Embryonic facial prominence (tissue), 1 donor: ENCODE measurements at regions not wholly inside any gene's neighbourhood (a gene's known extent, or its start where the extent isn't known, plus 50 kb on each side); places are given as distances from the start of the nearest gene placed in this dataset.
"Not testable (repeated sequence)": the region's sequence is repeated elsewhere in the genome, so short reads cannot be mapped to it uniquely, and the experiment has no call there.

ENCODE experiments used
- DNase-seq: peaks from one replicate; pipeline ENCODE4 v3.0.0-alpha.2; 2016; ENCODE audit errors: extremely low spot score

- no peak for DNase-seq
Observed at GRCh38 chr13:63843766-63844699, 2428.4 kb upstream of the PCDH20 start.

DNA sequence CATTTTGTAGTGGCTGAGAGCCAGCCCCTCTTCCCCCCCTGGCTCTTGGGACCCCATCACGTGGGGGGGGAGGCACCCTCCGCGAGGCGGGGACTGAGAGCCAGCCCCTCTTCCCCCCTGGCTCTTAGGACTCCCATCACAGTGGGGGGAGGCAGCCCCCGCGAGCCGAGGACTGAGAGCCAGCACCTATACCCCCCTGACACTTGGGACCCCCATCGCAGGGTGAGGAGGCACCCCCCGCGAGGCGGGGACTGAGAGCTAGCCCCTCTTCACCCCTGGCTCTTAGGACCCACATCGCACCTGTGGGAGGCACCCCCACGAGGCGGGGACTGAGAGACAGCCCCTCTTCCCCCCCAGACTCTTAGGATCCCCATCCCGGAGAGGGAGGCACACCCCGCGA is 2426.5 kb upstream of the PCDH20 start:
- DNase-seq = no peak

DNA sequence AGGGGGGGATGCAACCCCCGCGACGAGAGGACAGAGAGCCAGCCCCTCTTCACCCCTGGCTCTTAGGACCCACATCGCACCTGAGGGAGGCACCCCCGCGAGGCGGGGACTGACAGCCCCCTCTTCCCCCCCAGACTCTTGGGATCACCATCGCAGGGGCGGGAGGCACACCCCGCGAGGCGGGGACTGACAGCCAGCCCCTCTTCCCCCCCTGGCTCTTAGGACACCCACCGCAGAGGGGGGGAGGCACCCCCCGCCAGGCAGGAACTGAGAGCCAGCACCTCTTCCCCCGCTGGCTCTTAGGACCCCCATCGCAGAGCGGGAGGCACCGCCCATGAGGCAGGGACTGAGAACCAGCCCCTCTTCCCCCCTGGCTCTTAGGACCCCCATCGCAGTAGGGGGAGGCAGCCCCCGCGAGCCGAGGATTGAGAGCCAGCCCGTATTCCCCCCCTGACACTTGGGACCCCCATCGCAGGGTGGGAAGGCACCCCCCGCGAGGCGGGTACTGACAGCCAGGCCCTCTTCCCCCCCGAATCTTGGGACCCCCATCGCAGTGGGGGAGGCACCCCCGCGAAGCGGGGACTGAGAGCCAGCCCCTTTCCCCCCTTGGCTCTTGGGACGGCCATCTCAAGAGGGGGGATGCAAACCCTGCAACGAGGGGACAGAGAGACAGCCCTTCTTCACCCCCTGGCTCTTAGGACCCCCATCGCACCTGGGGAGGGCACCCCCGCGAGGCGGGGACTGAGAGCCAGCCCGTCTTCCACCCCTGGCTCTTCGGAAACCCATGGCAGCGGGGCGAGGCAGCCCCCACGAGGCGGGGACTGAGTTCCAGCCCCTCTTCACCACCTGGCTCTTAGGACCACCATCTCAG is 2425.1 kb upstream of the PCDH20 start:
- no peak for DNase-seq

GRCh38 chr13:63838366-63839110 is 2422.9 kb upstream of the PCDH20 start:
- no peak for DNase-seq

DNA sequence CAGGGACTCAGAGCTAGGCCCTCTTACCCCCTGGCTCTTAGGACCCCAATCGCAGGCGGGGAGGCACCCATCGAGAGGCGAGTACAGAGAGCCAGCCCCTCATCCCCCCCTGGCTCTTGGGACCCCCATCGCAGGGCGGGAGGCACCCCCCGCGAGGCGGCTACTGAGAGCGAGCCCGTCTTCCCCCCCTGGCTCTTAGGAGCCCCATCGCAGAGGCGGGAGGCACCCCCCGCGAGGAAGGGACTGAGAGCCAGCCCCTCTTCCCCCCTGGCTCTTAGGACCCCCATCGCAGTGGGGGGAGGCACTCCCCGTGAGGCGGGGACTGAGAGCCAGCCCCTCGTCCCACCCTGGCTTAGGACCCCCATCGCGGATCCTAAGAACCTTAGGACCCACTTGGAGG is 2422.1 kb upstream of the PCDH20 start:
- not testable (repeated sequence) for DNase-seq

DNA sequence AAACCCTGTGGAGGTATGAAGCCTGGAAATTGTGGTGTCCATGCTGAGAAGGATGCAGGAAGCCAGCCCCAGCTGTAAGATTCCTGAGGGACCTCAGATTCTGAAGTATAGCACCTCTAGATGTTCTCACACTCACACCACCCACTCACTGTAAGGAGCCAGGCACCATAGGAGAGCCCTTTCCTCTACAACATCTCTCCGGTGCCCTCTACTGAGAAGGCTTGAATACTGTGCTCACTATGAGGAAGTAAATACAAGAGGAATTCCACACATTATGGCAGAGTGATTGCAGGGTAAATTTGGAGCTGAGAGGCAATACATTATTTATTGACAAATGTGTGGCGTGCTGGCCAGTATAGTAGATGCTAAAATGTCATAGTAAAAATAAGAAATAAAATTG is 2414.0 kb upstream of the PCDH20 start:
- DNase-seq = not testable (repeated sequence)

DNA sequence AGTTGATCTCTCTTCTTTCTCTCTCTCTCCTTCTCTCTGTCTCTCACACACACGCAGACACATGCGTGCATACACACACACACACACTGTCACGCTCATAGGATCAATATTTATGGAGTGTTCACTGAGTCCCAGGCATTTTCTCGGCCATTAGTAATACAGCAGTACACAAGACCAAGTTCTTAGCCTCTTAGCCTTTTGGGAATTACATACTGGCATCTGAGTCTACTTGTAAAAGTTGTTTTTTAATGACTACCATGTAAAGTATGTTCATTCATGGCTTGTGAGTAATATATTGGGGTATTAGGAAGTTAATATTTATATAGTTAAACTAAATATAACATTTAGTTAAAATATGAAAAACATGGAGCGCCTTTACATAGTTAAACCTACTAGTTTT is 2406.1 kb upstream of the PCDH20 start:
- DNase-seq = not testable (repeated sequence)

DNA sequence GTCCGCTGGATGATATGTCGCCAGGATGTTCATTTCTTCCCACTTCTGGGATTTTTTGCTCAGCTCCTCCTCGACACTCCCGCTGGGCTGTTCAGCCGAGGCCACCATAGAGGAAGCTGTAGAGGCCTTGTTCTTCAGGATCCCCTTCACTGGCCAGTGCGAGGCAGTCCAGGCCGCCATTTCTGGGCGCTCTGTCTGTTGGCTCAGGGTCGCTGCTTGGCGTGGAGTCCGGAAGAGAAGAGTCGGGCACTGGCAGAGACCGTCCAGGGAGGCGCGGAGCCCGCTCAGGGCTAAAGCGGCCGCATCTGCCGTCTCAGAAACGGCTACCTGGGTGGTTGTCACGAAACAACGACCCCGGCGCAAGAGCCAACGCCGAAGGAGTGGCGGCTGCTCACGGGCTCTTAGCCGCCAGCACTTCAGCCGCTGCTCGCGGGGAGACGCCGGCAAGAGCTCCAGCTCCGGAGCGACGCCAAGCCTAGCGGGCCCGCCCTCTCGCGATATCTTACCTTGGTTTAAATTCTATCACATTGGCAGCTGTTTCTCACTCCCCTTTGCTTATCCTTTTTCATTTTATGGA is 2395.9 kb upstream of the PCDH20 start:
- not testable (repeated sequence) for DNase-seq

DNA sequence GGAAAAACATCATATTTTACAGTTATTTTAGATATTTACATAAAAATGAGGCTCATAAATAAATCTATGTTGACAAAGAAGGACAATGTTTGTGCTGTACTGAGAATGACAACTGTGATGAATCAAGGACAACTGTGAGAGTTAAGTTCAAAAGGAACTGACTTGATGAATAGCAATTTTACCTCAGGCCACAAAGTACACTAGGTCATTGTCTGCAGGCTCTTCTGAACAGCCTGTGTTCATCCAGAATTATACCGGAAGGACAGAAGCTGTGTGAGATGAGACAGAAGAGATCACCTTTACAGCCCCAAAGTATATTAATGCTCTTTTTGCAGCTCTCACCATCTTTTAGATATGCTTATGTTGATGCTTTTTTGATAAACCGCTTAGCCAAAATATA is 2375.5 kb upstream of the PCDH20 start:
- not testable (repeated sequence) for DNase-seq

GRCh38 chr13:63774133-63774532 is 2358.5 kb upstream of the PCDH20 start:
- DNase-seq = no peak

DNA sequence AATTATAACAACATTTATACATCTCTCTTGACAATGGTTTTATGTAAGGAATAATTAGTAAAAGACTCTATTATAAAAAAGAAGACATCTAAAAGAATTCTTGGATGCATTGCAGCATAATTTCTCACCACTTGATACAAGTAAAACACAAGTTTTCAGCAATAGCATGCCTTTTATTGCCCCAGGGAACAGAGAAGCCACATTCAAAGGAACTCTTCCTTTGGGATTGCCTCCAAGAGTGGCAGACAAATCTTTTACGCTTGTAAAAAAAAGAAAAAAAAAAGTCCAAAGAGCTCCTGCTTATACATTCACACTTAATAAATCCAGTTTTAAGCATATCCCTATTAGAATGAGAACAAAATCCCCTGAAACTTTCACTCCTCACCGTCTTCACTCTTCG is 2357.8 kb upstream of the PCDH20 start:
- DNase-seq = no peak

- not testable (repeated sequence) for DNase-seq
Observed at GRCh38 chr13:63757683-63758082, 2342.0 kb upstream of the PCDH20 start.

GRCh38 chr13:63749857-63750256 is 2334.2 kb upstream of the PCDH20 start:
- not testable (repeated sequence) for DNase-seq

DNA sequence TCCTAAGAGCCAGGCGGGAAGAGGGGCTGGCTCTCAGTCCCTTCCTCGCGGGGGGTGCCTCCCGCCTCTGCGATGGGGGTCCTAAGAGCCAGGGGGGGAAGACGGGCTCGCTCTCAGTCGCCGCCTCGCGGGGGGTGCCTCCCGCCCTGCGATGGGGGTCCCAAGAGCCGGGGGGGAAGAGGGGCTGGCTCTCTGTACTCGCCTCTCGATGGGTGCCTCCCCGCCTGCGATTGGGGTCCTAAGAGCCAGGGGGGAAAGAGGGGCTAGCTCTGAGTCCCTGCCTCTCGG is 2326.1 kb upstream of the PCDH20 start:
- not testable (repeated sequence) for DNase-seq

DNA sequence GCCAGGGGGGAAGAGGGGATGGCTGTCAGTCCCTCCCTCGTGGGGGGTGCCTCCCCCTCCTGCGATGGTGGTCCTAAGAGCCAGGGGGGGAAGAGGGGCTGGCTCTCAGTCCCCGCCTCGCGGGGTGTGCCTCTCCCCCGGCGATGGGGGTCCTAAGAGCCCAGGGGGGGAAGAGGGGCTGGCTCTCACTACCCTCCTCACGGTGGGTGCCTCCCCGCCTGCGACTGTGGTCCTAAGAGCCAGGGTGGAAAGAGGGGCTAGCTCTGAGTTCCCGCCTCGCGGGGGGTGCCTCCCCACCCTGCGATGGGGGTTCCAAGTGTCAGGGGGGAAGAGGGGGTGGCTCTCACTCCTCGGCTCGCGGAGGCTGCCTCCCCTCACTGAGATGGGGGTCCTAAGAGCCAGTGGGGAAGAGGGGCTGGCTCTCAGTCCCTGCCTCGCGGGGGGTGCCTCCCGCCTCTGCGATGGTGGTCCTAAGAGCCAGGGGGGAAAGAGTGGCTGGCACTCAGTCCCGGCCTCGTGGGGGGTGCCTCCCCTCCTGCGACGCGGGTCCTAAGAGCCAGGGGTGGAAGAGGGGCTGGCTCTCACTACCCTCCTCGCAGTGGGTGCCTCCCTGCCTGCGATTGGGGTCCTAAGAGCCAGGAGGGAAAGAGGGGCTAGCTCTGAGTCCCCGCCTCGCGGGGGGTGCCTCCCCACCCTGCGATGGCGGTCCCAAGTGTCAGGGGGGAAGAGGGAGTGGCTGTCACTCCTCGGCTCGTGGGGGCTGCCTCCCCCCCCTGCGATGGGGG is 2325.6 kb upstream of the PCDH20 start:
- no peak for DNase-seq

- not testable (repeated sequence) for DNase-seq
Observed at GRCh38 chr13:63739112-63739735, 2323.6 kb upstream of the PCDH20 start.

GRCh38 chr13:63737418-63737817 is 2321.8 kb upstream of the PCDH20 start:
- no peak for DNase-seq

- no peak for DNase-seq
Observed at GRCh38 chr13:63731896-63732295, 2316.2 kb upstream of the PCDH20 start.

GRCh38 chr13:63712159-63712558 is 2296.5 kb upstream of the PCDH20 start:
- DNase-seq = not testable (repeated sequence)

DNA sequence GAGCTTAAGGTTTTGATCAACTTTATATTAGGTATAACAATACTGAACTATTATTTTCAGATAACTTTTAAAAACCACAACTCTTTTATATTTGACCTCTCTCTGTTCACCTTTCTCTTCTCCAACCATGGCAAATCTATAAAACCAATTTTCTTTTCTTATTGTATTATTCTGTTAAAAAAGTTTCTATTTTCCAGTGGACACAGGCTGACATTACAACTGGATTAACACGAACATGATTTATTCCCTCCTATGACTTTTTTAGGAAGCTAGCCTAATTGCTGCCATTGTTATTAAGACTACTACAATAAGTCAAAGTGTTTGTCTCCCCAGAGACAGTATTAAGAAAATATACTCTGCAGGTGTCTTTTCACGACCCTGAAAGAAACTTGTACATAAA is 2291.1 kb upstream of the PCDH20 start:
- DNase-seq = no peak
